ENCODE measurements at regions not wholly inside any gene's neighbourhood (a gene's known extent, or its start where the extent isn't known, plus 50 kb on each side); places are given as distances from the start of the nearest gene placed in this dataset.

GRCh38 chr14:104527857-104528459 lies 51.6 kb upstream of the C14orf180 start:
- TF ChIP-seq GATA2 (IDR thresholded peaks at IDR 0.05; ENCODE audit: low read depth, low read length) = no peak
- TF ChIP-seq GATA3 (IDR thresholded peaks at IDR 0.05; ENCODE audit: low read depth, low read length) = no peak
